Testis (tissue), 2 donors: ENCODE measurements at regions not wholly inside any gene's neighbourhood (a gene's known extent, or its start where the extent isn't known, plus 50 kb on each side); places are given as distances from the start of the nearest gene placed in this dataset.

ENCODE experiments used
- CTCF ChIP-seq, 3 experiments: fragments of 450-650 bp in 2 of 3; fragments of 200-600 bp in 1 of 3; sonication (generic) in 1 of 3; IDR thresholded peaks; one replicate each; pipeline ENCODE4 v1.5.1; 2016 to 2019; ENCODE audit warnings: antibody characterized with exemption in 3 of 3, mild to moderate bottlenecking in 2 of 3, moderate library complexity in 1 of 3
- POLR2A ChIP-seq: fragments of 450-650 bp; IDR thresholded peaks from one replicate; pipeline ENCODE4 v1.6.1; 2017; ENCODE audit warnings: antibody characterized with exemption, mild to moderate bottlenecking, moderate library complexity

GRCh38 chr1:96206451-96206850 is 515.1 kb upstream of the PTBP2 start:
- TF ChIP-seq CTCF (IDR thresholded peaks at IDR 0.05): no peak
- no peak for TF ChIP-seq POLR2A
